DMS114 treated with DMSO at 0.1 percent for 48 hours (cell line): ENCODE measurements at regions not wholly inside any gene's neighbourhood (a gene's known extent, or its start where the extent isn't known, plus 50 kb on each side); places are given as distances from the start of the nearest gene placed in this dataset.
A peak's percentile ranks its signal among the peaks of the same experiment; 100 is the strongest.
"Not testable (repeated sequence)": the region's sequence is repeated elsewhere in the genome, so short reads cannot be mapped to it uniquely, and the experiment has no call there.

Experiments
- DNase-seq: peaks from one replicate; lab custom pipeline; 2025; ENCODE audit not compliant: unreplicated experiment; lab: John Stamatoyannopoulos, UW

DNA sequence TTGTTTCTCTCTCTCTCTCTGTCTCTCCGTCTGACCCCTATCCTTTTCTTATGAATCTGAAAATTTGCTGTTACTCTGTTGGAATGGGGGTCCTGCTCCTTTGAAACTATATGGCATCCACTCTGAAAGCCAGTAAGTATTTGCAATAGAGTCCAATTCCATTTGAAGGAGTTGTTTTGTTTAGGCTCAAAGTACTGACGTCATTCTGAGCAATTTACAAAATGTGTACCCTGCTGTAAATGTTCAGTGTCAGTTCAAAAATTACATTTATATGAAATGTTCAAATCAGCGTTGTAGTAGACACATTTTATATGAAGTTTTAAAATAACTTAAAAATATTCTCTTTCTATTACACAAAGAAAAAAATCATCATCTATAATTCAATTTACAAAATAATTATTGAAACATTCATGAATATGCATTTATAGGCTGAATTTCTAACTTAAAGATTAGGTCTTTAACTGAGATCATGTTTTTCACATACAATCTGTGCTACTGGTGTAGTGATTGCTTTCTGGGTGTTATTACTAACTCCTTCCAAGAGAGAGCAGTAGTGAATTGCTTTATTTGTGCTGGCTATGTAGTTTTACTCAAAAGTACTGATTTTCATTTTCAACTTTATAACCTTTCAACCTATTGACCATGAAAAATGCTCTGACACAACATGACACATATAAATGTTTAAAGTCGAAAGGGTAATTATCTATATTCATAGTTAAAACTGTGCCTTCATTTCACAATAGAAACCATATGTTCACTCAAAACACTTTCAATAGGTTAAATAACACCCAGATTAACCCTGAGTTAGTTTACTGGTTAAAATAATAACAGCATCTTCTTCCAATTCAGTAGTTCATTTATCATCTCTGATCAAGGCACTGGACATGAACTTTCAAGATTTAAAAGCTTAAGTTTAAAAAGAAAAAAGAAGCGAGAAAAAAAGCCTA lies 253.1 kb upstream of the ADGRL4 start:
- DNase-seq: peak; percentile 74

GRCh38 chr1:79255421-79255820 lies 248.9 kb upstream of the ADGRL4 start:
- DNase-seq: no peak

- DNase-seq: no peak
Measured at GRCh38 chr1:79252598-79252997, 246.1 kb upstream of the ADGRL4 start.

GRCh38 chr1:79239840-79240239 lies 233.3 kb upstream of the ADGRL4 start:
- DNase-seq: no peak

- DNase-seq: no peak
Measured at GRCh38 chr1:79235301-79236002, 228.9 kb upstream of the ADGRL4 start.

GRCh38 chr1:79232818-79233217 lies 226.3 kb upstream of the ADGRL4 start:
- DNase-seq: no peak

DNA sequence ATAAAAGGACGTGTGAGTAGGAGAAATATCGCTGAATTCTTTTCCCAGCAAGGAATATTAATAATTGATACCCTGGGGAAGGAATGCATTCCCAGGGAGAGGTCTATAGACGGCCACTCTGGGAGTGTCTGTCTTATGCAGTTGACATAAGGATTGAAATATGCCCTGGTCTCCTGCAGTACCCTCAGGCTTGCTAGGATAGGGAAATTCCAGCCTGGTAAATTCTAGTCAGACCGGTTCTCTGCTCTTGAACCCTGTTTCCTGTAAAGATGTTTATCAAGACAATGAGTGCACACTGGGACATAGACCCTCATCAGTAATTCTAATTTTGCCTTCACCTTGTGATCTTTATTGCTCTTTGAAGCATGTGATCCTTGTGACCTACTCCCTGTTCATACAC lies 224.2 kb upstream of the ADGRL4 start:
- not testable (repeated sequence) for DNase-seq

GRCh38 chr1:79226963-79227362 lies 220.4 kb upstream of the ADGRL4 start:
- DNase-seq: no peak

- DNase-seq: no peak
Measured at GRCh38 chr1:79224537-79224936, 218.0 kb upstream of the ADGRL4 start.

DNA sequence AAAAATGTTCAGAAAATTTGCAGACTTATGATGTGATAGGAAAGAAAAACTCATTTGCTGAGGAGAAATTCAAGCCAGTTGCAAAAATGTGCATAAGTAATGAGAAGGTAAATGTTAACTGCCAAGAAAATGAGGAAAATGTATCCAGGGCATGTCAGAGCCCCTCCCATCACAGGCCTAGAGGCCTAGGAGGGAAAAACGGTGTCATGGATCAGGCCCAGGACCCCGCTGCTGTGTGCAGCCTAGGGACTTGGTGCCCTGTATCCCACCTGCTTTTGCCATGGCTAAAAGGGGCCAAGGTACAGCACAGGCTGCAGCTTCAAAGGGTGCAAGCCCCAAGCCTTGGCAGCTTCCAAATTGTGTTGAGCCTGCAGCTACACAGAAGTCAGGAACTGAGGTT lies 214.0 kb upstream of the ADGRL4 start:
- no peak for DNase-seq

- DNase-seq: no peak
Measured at GRCh38 chr1:79215311-79215710, 208.8 kb upstream of the ADGRL4 start.

GRCh38 chr1:79207786-79208185 lies 201.3 kb upstream of the ADGRL4 start:
- no peak for DNase-seq

- DNase-seq: no peak
Measured at GRCh38 chr1:79207331-79207730, 200.8 kb upstream of the ADGRL4 start.

DNA sequence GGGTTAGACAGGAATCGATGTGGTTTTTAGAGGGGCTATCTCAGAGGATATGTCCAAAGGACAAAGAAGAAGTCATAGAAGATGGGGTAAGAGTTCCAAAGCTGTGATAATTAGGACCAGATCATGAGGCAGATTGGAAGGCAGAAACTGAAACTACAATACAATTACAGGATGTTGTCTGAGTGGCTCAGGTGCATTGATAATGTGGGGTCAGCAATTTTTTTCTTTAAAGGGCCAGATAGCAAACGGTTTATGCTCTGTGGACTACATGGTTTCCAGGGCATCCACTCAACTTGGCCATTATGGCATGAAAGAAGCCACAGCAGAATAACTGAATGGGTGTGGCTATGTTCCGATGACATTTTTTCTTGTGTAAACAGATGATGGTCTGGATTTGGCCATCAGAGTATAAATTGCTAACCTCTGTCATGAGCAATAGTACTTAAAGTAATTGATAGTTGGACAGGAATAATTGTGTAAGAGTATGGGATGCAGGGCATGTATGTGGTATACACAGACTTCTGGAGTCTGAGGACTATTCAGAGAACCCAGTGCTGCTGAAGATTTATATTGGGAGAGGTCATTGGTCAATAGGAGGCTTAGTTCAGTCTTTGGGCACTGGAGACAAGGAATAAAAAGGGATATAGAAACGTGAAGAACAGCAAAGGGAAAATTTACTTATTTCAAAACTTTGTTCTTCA lies 198.4 kb upstream of the ADGRL4 start:
- no peak for DNase-seq

DNA sequence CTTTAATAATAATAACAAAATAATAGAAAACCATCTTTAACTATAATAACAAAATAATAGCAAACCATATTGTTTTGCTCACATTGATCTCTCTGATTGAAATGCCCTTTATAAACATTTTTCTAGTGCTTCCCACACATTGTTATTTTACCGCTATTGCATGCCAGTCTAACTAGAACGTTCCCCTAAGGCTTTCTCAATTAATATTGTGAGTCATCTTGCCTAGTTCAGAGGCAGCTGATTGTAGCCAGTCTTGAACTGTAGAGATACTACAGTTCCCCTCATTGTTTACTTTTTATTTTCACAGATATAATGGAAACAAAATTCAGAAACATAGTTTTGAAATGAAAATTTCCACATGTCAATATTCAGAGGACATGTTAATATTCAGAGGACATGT lies 192.3 kb upstream of the ADGRL4 start:
- no peak for DNase-seq

DNA sequence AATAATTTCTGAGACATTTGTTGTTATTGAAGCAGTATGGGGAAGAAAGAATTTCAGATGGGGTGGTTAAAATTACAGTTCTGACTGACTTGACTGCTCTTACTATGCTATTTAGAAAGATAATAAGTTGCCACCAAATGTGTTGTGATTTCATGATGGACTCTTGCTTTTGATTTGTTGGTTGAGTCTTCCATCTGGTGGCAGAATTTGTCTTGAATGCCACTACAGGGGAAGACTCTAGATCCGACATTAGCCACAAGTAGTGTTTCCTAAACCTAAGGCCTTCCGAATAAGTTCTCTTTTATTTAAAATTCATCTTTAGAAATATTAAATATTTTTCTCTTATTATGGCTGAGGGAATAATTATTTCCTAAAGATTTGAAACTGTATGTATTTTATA lies 190.9 kb upstream of the ADGRL4 start:
- peak; percentile 61 for DNase-seq

GRCh38 chr1:79196211-79196610 lies 189.7 kb upstream of the ADGRL4 start:
- no peak for DNase-seq

GRCh38 chr1:79193211-79194079 lies 186.9 kb upstream of the ADGRL4 start:
- DNase-seq: no peak

DNA sequence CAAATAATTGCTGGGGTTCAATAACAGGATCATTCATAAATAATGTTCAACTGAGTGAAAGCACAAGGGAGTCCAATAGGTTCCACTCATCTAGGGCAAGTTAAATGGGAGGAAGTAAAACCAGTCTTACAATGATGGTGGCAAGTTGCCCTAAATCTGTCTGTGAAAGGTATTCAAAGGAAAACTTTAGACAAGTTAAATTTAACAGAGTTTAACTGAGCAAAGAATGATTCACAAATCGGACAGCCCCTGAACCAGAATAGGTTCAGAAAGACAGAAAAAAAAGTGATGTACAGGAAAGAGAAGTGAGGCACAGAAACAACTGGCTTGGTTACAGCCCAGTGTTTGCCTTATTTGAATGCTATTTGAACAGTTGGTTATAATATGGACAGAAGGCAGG lies 183.5 kb upstream of the ADGRL4 start:
- DNase-seq: no peak

GRCh38 chr1:79188337-79188736 lies 181.8 kb upstream of the ADGRL4 start:
- DNase-seq: no peak

DNA sequence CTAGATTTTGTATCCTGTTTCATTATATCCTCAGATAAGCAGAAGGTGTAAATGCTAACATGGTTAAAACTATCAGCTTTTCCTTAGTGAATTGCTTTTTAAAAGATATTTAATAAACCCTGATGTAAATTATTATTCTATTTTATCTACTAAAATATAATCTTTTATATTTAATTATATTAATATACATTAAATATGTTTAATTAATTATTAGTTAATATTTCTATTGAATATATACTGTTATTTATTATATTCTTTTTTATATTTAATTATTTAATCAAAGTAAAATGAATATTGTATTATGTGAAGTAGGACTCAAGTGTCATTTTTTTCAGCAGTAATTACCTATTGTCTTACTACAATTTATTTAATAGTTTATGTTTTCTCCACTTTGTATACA lies 179.7 kb upstream of the ADGRL4 start:
- no peak for DNase-seq
